ENCODE measurements at regions not wholly inside any gene's neighbourhood (a gene's known extent, or its start where the extent isn't known, plus 50 kb on each side); places are given as distances from the start of the nearest gene placed in this dataset.

GRCh38 chr14:101098177-101098576 lies 194.7 kb upstream of the RTL1 start:
- TF ChIP-seq CTCF (conservative IDR thresholded peaks at IDR 0.05; ENCODE audit: low read length) (no peak), EZH2phosphoT487 (IDR thresholded peaks at IDR 0.05; ENCODE audit: borderline replicate concordance, low read depth, low read length) (no peak)

Measured in OCI-LY7 (cell line).